Hippocampal formation (tissue), 2 donors: ENCODE measurements at regions not wholly inside any gene's neighbourhood (a gene's known extent, or its start where the extent isn't known, plus 50 kb on each side); places are given as distances from the start of the nearest gene placed in this dataset.

ENCODE experiments used
- DNase-seq, 2 donors: peaks; one replicate each; lab custom pipeline; 2025; lab: John Stamatoyannopoulos, UW

DNA sequence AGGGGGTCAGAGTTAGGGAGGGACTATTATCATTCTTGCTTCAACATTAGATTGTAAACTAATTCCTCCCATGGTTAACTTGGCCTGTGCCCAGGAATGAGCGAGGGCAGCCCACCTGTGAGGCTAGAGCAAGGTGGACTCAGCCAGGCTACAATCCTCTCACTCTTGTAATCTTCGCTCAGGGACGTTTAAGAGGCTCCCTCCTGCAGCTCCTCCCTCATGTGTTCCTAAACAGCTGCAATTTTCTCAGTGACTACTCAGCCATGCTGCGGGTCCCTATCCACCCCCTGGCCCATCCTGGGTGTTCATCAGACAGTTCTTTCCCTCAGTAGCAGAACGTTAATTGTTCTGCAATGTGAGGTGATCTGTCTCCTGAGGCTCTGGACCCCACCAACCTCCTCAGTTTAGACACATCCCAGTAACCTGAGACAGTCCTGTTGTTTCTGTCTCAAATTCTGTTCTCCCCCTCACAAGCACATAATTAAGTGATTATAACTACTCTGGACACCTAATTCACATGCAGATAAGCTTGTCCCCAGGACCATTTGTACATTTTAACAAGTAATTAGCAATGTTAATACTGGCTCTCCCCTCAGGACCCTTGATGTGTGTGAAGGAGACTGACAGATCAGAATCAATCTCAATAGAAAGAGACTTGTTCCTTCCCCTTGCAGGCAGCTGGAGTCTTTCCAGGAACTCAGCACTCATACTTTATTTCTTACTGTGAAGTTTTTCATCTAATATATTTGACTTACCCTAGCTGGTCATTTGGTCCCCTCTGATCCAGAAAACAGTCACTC lies 337.2 kb upstream of the B3GAT1 start:
- DNase-seq = no peak

DNA sequence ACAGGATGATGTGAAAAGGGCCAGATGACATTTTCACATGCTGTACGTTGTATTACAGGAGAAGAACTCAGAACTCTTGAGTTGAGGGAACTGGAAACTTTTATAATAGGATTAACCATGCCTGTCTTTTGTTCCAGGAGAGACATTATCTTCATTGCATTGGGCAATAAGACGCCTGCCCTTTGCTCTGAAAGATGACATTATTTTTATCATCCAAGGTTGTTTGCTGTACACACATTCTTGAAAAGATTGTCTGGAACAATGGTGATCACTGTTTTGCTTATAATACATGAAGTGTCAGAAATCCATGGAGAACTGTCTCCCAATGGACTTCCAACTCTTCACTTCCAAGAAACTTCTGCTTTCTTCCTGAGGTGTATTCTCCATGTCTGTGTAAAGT lies 334.6 kb upstream of the B3GAT1 start:
- DNase-seq = no peak

DNA sequence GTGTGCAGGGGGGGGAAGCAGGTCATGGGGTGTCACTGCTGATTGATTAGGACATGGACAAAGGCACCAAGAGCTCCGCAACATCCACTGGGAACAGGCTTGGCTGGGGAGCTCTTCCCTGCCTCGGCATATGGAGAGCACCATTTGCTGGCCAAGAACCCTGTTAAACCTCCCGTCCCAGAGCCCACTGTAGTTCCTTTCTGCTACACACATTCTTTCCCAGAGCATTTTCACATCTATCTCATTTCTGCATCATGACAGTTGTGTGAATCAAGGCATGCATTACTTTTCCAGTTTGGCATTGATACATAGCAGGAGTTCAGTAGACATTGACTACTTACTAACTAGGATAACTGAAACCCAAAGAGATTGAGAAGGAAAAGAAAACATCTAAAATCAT lies 333.4 kb upstream of the B3GAT1 start:
- no peak for DNase-seq

DNA sequence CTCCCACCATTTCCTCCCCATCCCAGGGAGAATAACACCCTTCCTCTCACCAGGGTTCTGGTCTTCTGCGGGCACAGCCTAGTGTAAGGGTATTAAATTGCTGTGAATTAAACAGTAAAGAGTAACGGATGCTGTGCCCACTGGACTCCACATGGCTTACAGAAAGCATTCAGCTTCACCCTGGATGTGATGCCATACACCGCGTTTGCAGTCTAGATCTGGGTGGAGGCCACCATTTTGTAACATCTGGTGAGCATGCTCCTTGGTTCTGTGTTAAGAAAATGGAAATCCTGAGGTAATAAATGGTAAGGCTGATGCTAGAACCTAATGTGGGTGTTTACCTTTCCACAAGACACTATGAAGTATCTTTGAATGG lies 331.8 kb upstream of the B3GAT1 start:
- DNase-seq = no peak

DNA sequence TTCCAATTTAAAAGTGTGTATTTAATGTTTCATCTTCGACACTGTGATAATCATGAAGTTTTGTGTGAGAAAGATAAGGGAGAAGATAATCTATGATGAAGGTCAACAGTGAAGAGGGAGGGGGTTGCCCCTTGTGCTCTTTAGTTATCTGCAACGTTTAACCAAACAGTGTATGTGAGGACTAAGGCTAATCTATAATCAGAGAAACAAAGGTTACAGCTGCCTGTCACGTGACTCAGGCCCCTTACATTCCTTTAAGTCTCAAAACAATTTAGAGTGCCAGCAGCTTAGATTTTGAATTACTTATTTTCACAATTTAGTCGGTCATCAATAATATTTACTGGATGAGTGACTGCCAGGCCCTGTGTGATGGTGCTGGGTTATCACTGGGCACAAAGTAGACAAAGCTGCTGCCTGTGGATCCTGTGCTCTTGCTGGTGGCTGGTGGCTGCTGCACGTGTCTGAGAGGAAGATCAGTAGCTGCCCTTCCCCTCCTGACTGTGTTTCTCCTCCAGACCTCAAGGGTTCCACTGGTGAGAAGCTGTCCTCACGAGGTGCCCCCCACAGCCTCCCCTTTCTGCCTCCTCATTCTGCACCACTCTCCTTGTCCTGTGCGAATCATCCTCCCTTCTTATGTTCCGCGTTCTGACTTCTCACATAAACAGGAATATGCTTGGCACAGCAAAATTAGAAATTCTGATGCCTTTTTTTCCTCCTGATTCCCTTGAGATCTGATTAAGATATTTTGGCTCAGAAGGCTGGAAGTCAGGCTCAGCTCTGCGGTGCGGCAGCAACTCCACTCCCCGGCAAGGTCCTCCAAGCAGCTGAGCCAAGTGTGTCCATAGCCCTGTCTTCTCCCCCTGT lies 331.1 kb upstream of the B3GAT1 start:
- DNase-seq = no peak

DNA sequence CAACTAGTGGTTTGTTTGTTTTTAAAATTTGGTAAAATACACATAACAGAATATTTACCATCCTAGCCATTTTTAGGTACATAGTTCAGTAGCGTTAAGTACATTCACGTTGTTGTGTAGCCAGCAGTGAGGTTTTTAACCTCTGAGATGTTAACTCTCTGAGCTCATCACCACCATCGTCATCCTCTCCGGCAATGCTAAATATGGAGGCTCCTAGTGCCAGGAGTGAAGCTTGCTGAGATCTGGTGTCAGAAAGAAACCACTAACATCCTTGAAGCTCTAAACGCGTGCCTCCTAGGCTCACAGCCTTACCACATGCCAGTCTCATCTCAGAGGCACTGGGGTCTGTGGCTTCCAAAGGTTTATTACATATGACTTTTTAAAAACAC lies 330.2 kb upstream of the B3GAT1 start:
- DNase-seq = no peak

DNA sequence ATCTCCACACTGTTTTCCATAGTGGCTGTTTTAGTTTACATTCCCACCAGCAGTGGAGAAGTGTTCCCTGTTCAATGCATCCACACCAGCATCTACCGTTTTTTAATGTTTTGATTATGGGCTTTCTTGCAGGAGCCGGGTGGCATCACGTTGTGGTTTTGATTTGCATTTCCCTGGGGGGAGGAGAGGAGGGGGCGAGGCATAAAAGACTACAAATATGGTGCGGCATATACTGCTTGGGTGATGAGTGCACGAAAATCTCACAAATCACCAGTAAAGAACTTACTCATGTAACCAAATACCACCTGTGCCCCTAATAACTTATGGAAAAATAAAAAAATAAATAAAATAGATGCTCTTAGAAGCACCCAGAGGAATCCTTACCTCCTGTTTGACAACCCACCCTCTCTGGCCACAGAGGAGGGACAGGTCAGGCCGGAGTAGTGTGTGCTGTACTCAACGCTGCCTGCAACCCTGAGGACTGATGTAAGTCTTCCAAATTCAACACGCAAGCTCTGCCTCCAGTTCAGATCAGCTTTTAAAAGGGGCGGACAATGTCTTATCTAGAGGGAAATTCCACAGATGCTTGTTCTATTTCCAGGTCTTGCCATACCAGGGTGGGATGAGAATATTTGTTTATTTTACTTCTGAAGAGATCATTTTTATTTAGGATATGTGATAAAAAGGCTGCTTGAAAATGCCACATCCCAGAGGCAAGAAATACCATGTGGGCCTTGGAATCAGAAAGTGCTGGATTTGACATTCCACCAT lies 329.6 kb upstream of the B3GAT1 start:
- no peak for DNase-seq

DNA sequence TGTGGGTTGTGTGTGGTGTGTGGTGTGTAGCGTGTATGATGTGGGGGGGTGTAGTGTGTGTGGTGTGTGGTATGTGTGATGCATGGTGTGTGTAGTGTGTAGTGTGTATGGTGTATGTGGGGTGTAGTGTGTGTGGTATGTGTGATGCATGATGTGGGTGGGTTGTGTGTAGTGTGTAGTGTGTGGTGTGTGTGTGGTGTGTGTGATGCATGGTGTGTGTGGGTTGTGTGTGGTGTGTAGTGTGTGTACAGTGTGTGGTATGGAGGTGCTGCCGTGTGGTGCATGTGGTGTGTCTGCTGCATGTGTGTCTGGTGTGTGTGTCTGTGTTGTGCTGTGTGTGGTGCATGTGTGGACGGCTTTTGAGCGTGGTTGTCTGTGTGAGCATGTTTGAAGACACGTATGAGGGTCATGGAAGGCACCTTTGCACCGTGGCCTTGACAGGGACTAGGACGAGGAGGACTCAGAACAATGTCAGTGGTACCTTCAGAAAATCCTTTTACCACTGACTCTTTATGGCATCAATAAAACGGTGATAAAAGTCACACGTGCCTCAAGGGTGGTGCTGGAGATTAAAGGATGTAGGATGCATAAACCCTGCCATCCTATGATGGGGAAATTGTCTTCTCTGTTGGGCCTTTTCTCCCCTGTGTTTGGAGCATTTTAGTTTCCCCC lies 328.7 kb upstream of the B3GAT1 start:
- DNase-seq = no peak

DNA sequence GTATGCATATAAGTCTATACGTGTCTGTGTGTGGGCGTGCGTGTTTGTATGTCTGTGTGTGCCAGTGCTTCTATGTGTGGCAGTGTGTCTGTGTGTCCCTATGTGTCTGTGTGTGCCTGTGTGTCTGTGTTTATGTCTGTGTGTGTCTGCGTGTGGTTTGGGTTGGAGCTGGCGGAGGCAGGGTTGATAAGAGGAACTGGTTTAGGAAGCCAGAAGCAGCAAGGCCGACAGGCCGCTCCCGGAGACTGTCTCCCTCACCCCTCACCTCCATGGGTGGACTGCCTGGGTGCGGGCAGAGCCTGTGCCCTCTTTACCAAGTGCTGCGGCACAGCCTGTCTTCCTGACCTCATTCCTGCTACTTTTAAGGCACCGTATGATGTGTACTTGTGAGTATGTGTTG lies 327.1 kb upstream of the B3GAT1 start:
- no peak for DNase-seq

DNA sequence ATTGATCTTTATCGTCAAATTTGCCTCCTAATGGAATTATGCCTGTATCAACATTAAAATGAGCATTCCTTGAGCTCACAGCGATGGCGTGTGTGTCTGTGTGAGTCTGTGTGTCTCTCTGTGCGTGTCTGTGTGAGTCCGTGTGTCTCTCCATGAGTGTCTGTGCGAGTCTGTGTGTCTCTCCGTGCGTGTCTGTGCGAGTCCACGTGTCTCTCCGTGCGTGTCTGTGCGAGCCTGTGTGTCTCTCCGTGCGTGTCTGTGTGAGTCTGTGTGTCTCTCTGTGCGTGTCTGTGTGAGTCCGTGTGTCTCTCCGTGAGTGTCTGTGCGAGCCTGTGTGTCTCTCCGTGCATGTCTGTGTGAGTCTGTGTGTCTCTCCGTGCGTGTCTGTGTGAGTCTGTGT lies 326.5 kb upstream of the B3GAT1 start:
- DNase-seq = no peak

DNA sequence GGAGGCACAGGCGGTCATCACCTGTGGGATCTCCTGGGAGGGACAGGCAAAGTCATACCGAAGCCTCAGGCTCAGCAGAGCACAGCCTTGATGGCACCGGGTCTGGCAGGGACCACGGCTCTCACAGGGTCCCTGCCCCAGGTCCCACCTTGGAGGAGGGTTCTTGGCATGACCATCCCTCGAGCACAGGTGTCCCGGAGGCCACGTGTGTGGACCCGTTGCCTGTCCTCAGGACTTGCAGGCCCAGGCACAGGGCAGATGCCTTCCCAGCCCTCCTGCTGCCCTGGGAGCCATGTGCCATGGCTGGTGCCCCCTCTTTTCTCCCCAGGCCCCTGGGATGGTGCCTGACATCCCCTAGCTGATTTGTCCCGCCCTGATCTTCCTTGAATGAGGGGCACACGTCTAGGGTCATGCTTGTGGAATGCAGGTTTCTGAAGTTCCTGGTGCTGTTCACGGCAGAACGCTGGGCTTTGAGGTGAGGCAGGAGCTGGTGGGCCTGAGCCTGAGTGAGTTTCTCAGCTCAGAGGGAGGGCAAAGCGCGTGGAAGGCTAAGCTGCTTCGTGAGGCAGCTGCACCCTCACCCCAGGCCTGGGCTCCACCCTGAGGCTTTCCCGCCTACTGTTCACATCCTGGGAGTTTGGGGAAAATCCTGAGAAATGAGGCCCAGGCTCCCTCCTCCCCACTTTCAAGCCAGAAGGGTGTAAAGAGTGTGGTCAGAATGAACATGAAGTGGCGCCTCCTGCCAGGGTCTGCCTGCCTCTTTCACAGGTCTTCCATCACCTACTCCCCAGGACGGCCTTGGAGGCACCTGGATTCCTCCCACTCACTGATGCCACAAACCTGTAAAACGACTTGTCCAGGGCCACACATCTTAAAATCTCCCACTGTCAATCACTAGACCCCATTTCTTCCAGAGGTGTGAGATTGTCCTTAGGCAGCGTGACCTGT lies 325.8 kb upstream of the B3GAT1 start:
- DNase-seq = no peak

DNA sequence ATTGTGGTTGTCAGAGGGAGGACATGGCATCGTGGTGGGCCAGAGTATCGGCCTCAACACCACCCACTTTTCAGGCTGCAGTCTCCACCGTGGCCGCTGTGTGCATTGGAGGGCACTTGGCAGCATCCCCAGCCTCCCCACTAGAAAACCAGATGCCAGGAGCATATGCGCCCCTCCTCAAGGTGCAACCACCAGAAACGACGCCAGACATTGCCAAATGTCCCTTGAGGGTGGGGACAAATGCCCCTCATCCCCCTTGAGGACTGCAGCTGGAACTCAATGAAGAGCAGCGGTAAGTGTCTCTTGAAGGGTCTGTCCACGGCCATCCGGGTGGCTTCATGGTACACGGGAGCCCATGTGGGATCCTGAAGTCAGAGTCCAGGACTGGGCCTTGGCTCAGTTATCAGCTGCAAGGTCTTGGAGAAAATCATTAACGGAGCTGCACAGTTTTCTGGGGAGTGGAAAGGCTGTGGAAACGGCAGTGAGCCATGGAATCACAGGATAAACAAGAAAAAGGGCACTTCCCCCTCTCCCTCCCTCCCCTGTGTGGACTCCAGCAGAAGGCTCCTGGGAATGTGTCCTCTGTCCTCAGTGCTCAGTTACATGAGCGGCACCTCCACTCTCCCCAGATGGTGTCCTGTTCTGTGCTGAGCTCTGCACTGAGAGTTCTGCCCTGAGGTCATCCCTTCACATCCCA lies 324.4 kb upstream of the B3GAT1 start:
- DNase-seq = no peak

DNA sequence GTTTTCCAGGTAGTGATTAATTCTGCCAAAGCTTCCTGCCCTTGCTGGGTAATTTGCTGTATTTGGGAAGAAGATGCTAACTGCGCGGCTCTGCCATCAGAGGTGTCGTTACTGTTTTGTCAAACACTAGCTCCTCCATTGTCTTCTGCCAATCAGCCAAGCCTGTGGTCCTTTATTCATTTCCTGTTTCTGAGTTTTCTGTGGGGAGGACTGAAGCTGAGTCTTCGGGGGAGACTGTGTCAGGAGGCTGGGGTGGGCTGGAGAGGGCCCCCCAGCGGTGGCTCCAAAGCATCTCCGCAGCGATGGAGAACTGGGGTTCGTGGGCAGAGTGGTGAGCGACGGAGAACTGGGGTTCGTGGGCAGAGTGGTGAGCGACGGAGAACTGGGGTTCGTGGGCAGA lies 322.9 kb upstream of the B3GAT1 start:
- no peak for DNase-seq

DNA sequence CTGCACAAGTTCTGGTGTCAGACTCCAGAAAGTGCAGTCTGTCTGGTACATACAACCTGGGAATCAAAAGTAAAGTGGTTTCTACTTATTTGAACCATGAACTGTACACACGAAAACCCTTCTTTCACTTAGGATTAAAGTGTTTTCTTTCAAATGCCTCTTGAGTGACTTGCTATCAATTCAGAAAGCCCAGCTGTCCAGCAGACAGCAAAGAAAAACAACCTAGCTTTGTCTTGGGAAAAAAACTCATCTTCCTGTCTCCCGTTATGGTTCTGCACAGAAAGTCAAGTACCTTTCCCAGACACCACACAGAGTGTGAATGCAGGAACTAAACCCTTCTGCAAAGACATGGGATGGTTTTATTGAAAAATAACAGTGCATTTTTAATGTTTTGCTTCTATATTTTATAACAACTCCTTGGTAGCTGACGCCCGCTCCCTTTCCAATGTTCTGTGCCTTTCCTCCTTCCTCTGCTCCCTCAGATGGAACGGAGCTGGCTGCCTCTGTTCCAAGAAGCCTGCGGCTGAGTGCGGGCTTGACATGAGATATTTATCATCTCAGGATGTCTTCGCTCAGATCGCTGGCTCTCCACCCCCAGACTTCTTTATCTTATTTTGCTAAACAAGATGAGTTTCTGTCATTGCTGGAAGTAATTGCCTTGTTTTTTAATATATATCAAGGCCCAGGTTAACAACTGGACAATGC lies 322.3 kb upstream of the B3GAT1 start:
- no peak for DNase-seq

DNA sequence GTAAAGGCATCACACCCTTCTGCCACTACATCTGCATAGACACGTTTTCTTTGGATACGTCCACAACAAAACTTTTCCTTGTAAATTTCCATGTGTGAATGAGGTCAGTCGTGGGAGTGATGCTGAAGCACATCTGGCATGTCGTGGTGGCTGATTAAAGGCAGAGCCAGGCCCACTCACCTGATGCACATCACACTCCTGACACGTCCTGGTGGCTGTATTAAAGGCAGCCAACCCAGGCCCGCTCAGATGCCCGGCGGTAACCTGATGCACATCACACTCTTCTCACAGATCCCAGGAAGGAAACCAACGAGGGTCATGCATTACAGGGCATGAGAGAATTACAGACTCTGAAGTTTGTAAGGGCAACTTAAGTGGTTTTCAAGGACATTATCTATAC lies 321.6 kb upstream of the B3GAT1 start:
- no peak for DNase-seq

DNA sequence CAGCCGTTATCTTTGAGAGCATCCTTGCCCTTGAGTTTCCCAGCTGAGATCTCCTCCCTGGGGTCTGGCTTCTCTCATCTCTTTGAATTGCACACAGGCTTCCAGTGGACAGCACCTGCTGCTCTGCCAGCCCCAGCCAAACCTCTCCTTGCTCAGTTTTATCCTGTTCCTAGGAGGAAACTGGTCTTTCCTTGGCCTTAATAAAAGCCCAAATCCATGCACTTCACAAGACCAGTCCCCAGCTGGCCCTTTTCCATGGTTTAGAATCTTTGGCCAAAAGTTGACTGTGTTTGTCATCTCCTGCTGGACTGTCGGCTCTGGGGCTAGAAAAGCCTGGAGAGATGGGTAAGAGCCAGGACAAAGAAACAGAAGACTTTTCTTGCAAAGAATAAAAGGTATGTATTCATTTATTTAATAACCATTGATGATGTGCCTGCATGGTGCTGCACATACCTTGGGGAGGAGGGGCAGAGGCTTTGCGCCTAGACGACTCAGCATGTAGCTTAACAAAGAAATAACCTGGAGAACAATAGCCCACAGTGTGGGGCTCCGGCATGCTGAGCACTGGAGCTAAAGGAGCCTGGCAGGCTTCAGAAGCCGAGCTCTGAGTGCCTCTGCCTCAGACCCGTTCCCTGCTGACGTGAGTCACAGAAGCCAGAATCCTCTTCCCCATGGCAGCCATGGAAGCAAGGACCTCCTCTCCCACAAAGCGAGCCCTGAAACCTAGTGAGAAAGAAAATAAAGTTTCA lies 319.3 kb upstream of the B3GAT1 start:
- no peak for DNase-seq

DNA sequence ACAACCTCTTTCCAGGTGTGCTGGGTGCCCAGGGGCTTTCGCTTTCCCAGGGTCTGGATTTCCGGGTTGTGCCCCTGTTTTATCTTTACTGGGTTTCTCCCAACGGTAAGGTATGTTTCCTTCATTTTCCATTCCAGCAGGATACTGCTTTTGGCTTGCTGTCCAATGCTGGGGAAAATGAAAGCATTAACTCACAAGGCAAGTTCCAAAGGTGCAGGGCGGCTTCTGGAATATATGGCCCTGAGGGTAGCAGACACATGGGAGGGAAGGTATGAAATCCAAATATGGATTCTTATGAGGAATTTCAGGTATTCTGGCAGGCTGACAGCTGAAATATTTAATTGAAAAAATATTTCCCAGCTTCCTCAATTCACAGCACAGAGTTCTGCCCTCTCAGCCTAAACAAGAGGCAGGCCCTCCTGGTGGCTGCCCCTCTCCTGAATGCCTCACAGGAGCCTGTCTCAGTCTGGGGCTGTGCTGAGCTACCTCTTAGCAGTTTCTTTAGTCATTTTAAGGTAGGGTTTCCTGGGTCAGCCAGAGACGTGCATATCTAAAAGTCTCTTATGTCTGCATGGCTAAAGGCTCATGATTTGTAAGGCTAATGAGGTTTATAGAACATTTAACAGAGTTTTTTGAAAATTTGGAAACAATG lies 318.6 kb upstream of the B3GAT1 start:
- no peak for DNase-seq

DNA sequence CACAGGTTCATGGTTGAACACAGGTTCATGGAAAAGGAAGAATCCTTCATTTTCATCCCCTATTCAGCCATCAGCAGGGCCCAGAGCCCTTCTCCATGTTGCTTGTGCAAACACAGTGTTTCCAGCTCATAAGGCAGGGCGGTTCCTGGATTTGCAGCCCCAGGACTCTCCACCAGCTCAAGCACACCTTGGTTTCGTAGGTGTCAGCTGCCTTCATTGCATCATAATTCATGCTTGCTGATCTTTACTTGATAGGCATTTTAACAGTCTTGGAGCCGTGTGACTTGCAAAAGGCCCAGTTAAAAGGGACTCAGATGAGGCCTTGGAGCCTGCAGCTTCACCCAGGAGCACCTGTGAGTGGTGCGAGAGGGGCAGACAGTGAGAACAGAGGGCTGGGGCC lies 318.1 kb upstream of the B3GAT1 start:
- DNase-seq = no peak
